ENCODE measurements at regions not wholly inside any gene's neighbourhood (a gene's known extent, or its start where the extent isn't known, plus 50 kb on each side); places are given as distances from the start of the nearest gene placed in this dataset.

DNA sequence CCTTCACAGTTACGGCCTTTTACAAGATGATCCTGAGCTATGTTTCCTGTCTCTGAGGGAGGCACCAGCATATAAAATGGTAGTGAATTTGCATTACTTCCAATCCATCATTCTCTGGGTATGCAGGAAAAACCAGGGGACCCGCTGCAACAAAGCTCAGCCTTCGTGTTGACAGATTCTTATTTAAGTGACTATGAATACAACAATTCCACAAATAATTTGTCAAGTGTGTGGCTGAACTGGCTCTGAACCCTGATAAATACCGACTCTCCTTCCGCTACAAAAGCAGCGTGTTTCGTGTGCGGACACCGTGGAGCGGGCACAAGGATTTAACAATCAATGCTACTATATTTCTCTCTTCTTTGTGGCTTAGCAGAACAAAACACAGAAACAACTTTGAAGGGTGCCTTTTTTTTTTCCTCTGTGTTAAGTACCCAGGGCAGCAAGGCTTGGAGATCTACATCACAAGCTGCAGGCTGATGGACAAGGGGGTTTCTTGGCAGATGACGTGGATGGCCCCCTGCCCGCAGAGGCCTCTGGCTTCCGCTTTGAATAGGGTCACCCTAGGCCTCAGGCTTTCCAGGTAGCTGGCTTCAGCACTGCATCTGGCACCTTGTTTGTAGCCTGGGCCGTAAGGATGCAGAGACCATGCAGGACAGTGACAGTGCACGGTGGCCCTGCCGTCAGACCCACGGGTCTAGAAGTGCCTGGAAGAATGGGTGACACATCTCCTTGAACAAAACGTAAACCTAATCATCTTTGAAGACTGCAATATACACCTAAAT, 280.5 kb upstream of the TSHZ3 start:
- no peak overlapping the region for H3K27ac ChIP-seq (ENCODE audit: low read depth in 1 of 2, low read length in 1 of 2)
- 88 to 92% methylated on average over 18 of the region's 18 CpGs for WGBS, 2 donors
- H3K9me3 ChIP-seq (ENCODE audit: control insufficient read depth in 4 of 4, insufficient read depth in 3 of 4, low read length in 3 of 4), result peaks cover 0 to 2% (median 0%) of the 10 kb centered on the region in 4 donors
- no peak overlapping the region for H3K9ac ChIP-seq (ENCODE audit: insufficient read depth in 1 of 2, low read length in 2 of 2)
- H3K4me3 ChIP-seq, result no peak overlapping the region
- DNase-seq, result peak in 2 of 3 donors; percentile 21 to 28
- H3K27me3 ChIP-seq (ENCODE audit: control insufficient read depth in 3 of 3, insufficient read depth in 3 of 3, low read length in 2 of 3), result peaks cover 0 to 2% (median 0%) of the 10 kb centered on the region in 3 donors
- no peak for TF ChIP-seq CTCF (IDR thresholded peaks at IDR 0.05; ENCODE audit: control extremely low read depth, extremely low read depth)
- H3K4me1 ChIP-seq (ENCODE audit: control insufficient read depth in 5 of 5, insufficient read depth in 5 of 5, low read length in 5 of 5), result peaks cover 0 to 7% (median 0%) of the 10 kb centered on the region in 5 donors
- ATAC-seq (ENCODE audit: insufficient read depth, low FRiP score), result no peak
- no peaks in the 10 kb centered on the region for H3K36me3 ChIP-seq (ENCODE audit: control insufficient read depth in 4 of 4, insufficient read depth in 4 of 4, low read length in 4 of 4)

GRCh38 chr19:31633014-31633413, 283.8 kb upstream of the TSHZ3 start:
- 95 to 96% methylated on average over 8 of the region's 8 CpGs for WGBS, 2 donors
- no peak for DNase-seq
- ATAC-seq (ENCODE audit: insufficient read depth, low FRiP score), result no peak
- no peaks in the 10 kb centered on the region for H3K9me3 ChIP-seq (ENCODE audit: control insufficient read depth in 4 of 4, insufficient read depth in 3 of 4, low read length in 3 of 4)
- H3K4me3 ChIP-seq, result no peak overlapping the region
- peaks cover 0 to 7% (median 0%) of the 10 kb centered on the region in 5 donors for H3K4me1 ChIP-seq (ENCODE audit: control insufficient read depth in 5 of 5, insufficient read depth in 5 of 5, low read length in 5 of 5)
- H3K36me3 ChIP-seq (ENCODE audit: control insufficient read depth in 4 of 4, insufficient read depth in 4 of 4, low read length in 4 of 4), result no peaks in the 10 kb centered on the region
- TF ChIP-seq CTCF (IDR thresholded peaks at IDR 0.05; ENCODE audit: control extremely low read depth, extremely low read depth), result no peak
- no peak overlapping the region for H3K27ac ChIP-seq (ENCODE audit: low read depth in 1 of 2, low read length in 1 of 2)
- no peaks in the 10 kb centered on the region for H3K27me3 ChIP-seq (ENCODE audit: control insufficient read depth in 3 of 3, insufficient read depth in 3 of 3, low read length in 2 of 3)
- no peak overlapping the region for H3K9ac ChIP-seq (ENCODE audit: insufficient read depth in 1 of 2, low read length in 2 of 2)

DNA sequence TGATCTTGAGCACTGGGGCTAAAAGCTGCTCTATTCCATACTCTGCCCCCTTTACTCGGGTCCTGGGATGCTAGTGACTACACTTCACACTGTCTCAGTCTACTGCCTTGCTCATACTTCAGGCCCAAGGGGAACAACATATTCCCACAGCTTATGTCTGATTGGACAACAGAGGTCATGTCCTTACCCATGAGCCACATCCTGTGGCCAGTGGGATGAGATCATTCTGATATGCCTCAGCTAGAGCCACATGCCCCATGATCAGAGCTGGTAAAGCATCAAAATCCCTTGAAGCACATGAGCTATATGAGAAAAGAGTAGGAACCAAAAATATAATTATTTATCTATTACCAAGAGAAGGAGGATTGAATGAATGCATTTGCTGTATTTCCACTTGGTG, 290.1 kb upstream of the TSHZ3 start:
- TF ChIP-seq CTCF (IDR thresholded peaks at IDR 0.05; ENCODE audit: control extremely low read depth, extremely low read depth), result no peak
- H3K4me1 ChIP-seq (ENCODE audit: control insufficient read depth in 5 of 5, insufficient read depth in 5 of 5, low read length in 5 of 5), result no peaks in the 10 kb centered on the region
- WGBS, 2 donors, result 91 to 95% methylated on average over 1 of the region's 1 CpG

More for the DNA sequence above, 290.1 kb upstream of the TSHZ3 start:
- Histone ChIP-seq H3K4me3 (no peak overlapping the region), H3K9ac (ENCODE audit: insufficient read depth in 1 of 2, low read length in 2 of 2) (no peak overlapping the region), H3K36me3 (ENCODE audit: control insufficient read depth in 4 of 4, insufficient read depth in 4 of 4, low read length in 4 of 4) (no peaks in the 10 kb centered on the region), H3K27me3 (ENCODE audit: control insufficient read depth in 3 of 3, insufficient read depth in 3 of 3, low read length in 2 of 3) (no peaks in the 10 kb centered on the region), H3K9me3 (ENCODE audit: control insufficient read depth in 4 of 4, insufficient read depth in 3 of 4, low read length in 3 of 4) (peaks cover 0 to under 1% (median 0%) of the 10 kb centered on the region in 4 donors), H3K27ac (ENCODE audit: low read depth in 1 of 2, low read length in 1 of 2) (no peak overlapping the region)
- DNase-seq (no peak), ATAC-seq (ENCODE audit: insufficient read depth, low FRiP score) (no peak)

All from lung (tissue), 11 donors.